ENCODE measurements at regions not wholly inside any gene's neighbourhood (a gene's known extent, or its start where the extent isn't known, plus 50 kb on each side); places are given as distances from the start of the nearest gene placed in this dataset.

- peak; percentile 62 for DNase-seq
Measured at GRCh38 chr7:22561895-22562593, 62.1 kb upstream of the STEAP1B start.

- DNase-seq = no peak
Measured at GRCh38 chr7:22561321-22561811, 61.4 kb upstream of the STEAP1B start.

GRCh38 chr7:22559829-22560489 is 60.0 kb upstream of the STEAP1B start:
- DNase-seq = peak; percentile 82

GRCh38 chr7:22557167-22557566 is 57.2 kb upstream of the STEAP1B start:
- no peak for DNase-seq

- DNase-seq = no peak
Measured at GRCh38 chr7:22555476-22555875, 55.5 kb upstream of the STEAP1B start.

GRCh38 chr7:22554184-22554583 is 54.2 kb upstream of the STEAP1B start:
- no peak for DNase-seq

GRCh38 chr7:22551768-22552513 is 52.0 kb upstream of the STEAP1B start:
- DNase-seq = no peak

GRCh38 chr7:22550514-22551030 is 50.6 kb upstream of the STEAP1B start:
- no peak for DNase-seq

GRCh38 chr7:22549667-22550513 is 49.9 kb upstream of the STEAP1B start:
- DNase-seq = peak; percentile 37
